IPS-NIHi7 (cell line): ENCODE measurements at regions not wholly inside any gene's neighbourhood (a gene's known extent, or its start where the extent isn't known, plus 50 kb on each side); places are given as distances from the start of the nearest gene placed in this dataset.

Experiments
- DNase-seq: peaks from one replicate; pipeline ENCODE4 v3.0.0; 2012; ENCODE audit warnings: mixed read lengths; ENCODE audit errors: extremely low spot score

GRCh38 chr7:28292834-28293526, 112.4 kb upstream of the JAZF1 start:
- DNase-seq, result no peak

- DNase-seq, result no peak
Observed at GRCh38 chr7:28293527-28293835, 112.9 kb upstream of the JAZF1 start.

GRCh38 chr7:28296571-28297483, 115.5 kb upstream of the CREB5 start:
- peak; percentile 61 for DNase-seq

- no peak for DNase-seq
Observed at GRCh38 chr7:28297801-28298459, 114.4 kb upstream of the CREB5 start.

- peak; percentile 72 for DNase-seq
Observed at GRCh38 chr7:28298870-28299518, 113.3 kb upstream of the CREB5 start.

- DNase-seq, result no peak
Observed at GRCh38 chr7:28299556-28299955, 112.8 kb upstream of the CREB5 start.

GRCh38 chr7:28300488-28300887, 111.8 kb upstream of the CREB5 start:
- DNase-seq, result no peak

GRCh38 chr7:28301148-28301641, 111.1 kb upstream of the CREB5 start:
- no peak for DNase-seq

GRCh38 chr7:28304290-28304689, 108.0 kb upstream of the CREB5 start:
- DNase-seq, result no peak

- DNase-seq, result no peak
Observed at GRCh38 chr7:28309704-28310459, 102.4 kb upstream of the CREB5 start.

- DNase-seq, result no peak
Observed at GRCh38 chr7:28310460-28310848, 101.9 kb upstream of the CREB5 start.

- DNase-seq, result peak; percentile 40
Observed at GRCh38 chr7:28311670-28312069, 100.6 kb upstream of the CREB5 start.

- no peak for DNase-seq
Observed at GRCh38 chr7:28312948-28313347, 99.4 kb upstream of the CREB5 start.

- DNase-seq, result no peak
Observed at GRCh38 chr7:28314841-28315240, 97.5 kb upstream of the CREB5 start.

GRCh38 chr7:28315565-28316410, 96.5 kb upstream of the CREB5 start:
- DNase-seq, result no peak

GRCh38 chr7:28316489-28316888, 95.8 kb upstream of the CREB5 start:
- DNase-seq, result no peak

GRCh38 chr7:28318101-28318762, 94.1 kb upstream of the CREB5 start:
- no peak for DNase-seq

- no peak for DNase-seq
Observed at GRCh38 chr7:28323833-28324232, 88.5 kb upstream of the CREB5 start.

GRCh38 chr7:28328146-28328545, 84.2 kb upstream of the CREB5 start:
- no peak for DNase-seq
